ENCODE measurements at regions not wholly inside any gene's neighbourhood (a gene's known extent, or its start where the extent isn't known, plus 50 kb on each side); places are given as distances from the start of the nearest gene placed in this dataset.

DNA sequence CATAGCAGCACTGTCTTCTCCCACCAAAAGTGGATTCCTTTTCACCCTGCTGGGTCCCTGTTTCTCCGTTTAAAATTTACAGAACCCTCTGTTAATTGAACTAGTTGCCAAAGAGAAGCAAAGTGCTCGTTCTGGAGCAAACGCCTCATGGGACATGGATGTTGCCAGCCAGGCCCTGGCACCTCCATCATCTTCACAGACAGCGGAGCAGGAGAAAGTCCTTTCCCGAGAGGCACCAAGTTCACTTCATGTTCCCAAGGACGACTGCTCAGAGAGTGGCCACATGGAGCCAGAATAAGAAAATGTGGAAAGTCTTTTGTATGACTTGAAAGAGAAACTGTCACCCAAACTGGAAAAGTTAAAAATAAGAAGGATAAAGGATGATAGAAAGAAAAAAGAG lies 151.5 kb downstream of the SOX1 start:
- Histone ChIP-seq H2BK5ac (ENCODE audit: low read depth, low read length) (no peak overlapping the region), H3K27ac (ENCODE audit: low read depth, low read length) (no peak overlapping the region), H3K18ac (ENCODE audit: extremely low read depth, low read length) (no peak overlapping the region), H4K20me1 (replicated peaks in 1 of 2; ENCODE audit: control insufficient read depth in 1 of 2, insufficient read depth in 2 of 2, low read length in 2 of 2) (peaks cover 0 to 4% of the 10 kb centered on the region in 2 experiments), H3K56ac (replicated peaks; ENCODE audit: insufficient read length, low read depth, low read length) (no peak overlapping the region), H2AK5ac (ENCODE audit: low read depth, low read length) (no peak overlapping the region), H2BK15ac (ENCODE audit: low read length) (no peak overlapping the region), H2BK12ac (ENCODE audit: low read depth, low read length) (no peak overlapping the region), H3K9me3 (ENCODE audit: insufficient read depth in 2 of 2, low read depth in 1 of 2, low read length in 1 of 2) (no peaks in the 10 kb centered on the region), H3K4ac (replicated peaks; ENCODE audit: insufficient read length, low read depth, low read length) (no peak overlapping the region), H2AFZ (ENCODE audit: low read length) (no peak overlapping the region), H4K5ac (ENCODE audit: insufficient read length, low read depth, low read length) (no peak overlapping the region), H2BK20ac (ENCODE audit: low read length) (no peak overlapping the region), H3K23ac (ENCODE audit: insufficient read length) (no peak overlapping the region), H3K23me2 (ENCODE audit: low read depth, low read length) (peaks cover 2% of the 10 kb centered on the region; the same call in 1 of the 2 replicates), H3K4me3 (ENCODE audit: extremely low read depth in 1 of 4, insufficient read depth in 2 of 4, low read depth in 3 of 4, low read length in 4 of 4) (no peak overlapping the region), H3K4me1 (replicated peaks in 1 of 4; ENCODE audit: control insufficient read depth in 3 of 4, insufficient read depth in 4 of 4, low read length in 3 of 4) (no peaks in the 10 kb centered on the region), H2BK120ac (replicated peaks; ENCODE audit: low read depth, low read length) (no peak overlapping the region), H3K79me1 (ENCODE audit: low read depth, low read length) (no peaks in the 10 kb centered on the region), H3K14ac (ENCODE audit: insufficient read length) (no peak overlapping the region), H3K27me3 (replicated peaks in 1 of 4; ENCODE audit: control insufficient read depth in 3 of 4, extremely low read depth in 1 of 4, insufficient read depth in 3 of 4, low read length in 3 of 4) (peaks cover 0 to 4% (median 0%) of the 10 kb centered on the region in 4 experiments; a peak in 2 of 7 replicates), H3K4me2 (ENCODE audit: insufficient read depth in 1 of 2, low read depth in 2 of 2, low read length in 2 of 2) (no peak overlapping the region), H3K9ac (replicated peaks in 1 of 4; ENCODE audit: extremely low read depth in 1 of 4, low read depth in 3 of 4, low read length in 3 of 4) (no peak overlapping the region), H3K36me3 (ENCODE audit: control insufficient read depth in 2 of 4, insufficient read depth in 4 of 4, low read length in 3 of 4) (no peaks in the 10 kb centered on the region), H3K79me2 (ENCODE audit: control insufficient read depth in 1 of 2, insufficient read depth in 2 of 2, low read length in 2 of 2) (peaks cover 0 to 3% of the 10 kb centered on the region in 2 experiments; a peak in 1 of 4 replicates), H4K91ac (replicated peaks; ENCODE audit: insufficient read length, low read length) (no peak overlapping the region), H4K8ac (ENCODE audit: extremely low read depth, insufficient read depth, low read length) (no peak overlapping the region)
- FAIRE-seq (no peak), DNase-seq (ENCODE audit: low read depth in 1 of 2, low spot score in 2 of 2) (no peak)
- ChIA-PET CTCF (ENCODE audit: partially characterized antibody) (no interaction called here), POLR2A (ENCODE audit: partially characterized antibody) (no interaction called here)
- 83% methylated on average over 6 of the region's 6 CpGs; no CpG with 5 or more reads in 1 of the 2 experiments for WGBS, 2 experiments (ENCODE audit: extremely low coverage in 1 of 2, insufficient coverage in 1 of 2, insufficient read length in 1 of 2, insufficient replicate concordance in 2 of 2, low coverage in 1 of 2, low lambda C conversion rate in 2 of 2, missing lambda C conversion rate in 1 of 2)
- TF ChIP-seq EGR1 (IDR thresholded peaks at IDR 0.05; ENCODE audit: borderline replicate concordance, low read depth, low read length) (no peak), SRF (IDR thresholded peaks at IDR 0.05; ENCODE audit: low read depth, low read length) (no peak), EP300 (IDR thresholded peaks at IDR 0.05; ENCODE audit: borderline replicate concordance in 1 of 2, low read depth in 2 of 2, low read length in 2 of 2) (no peak), PHF8 (conservative IDR thresholded peaks at IDR 0.05; ENCODE audit: low read depth, low read length) (no peak), JUND (IDR thresholded peaks at IDR 0.05; ENCODE audit: low read length) (no peak), CBX8 (IDR thresholded peaks at IDR 0.05; ENCODE audit: borderline replicate concordance, low read depth, low read length) (no peak), EZH2 (IDR thresholded peaks at IDR 0.05; ENCODE audit: low read depth, low read length, severe bottlenecking) (no peak), NANOG (IDR thresholded peaks at IDR 0.05; ENCODE audit: insufficient read depth, low read depth, low read length, poor library complexity, severe bottlenecking) (no peak), SAP30 (IDR thresholded peaks at IDR 0.05; ENCODE audit: insufficient read depth, insufficient replicate concordance, low read length) (no peak), SP1 (IDR thresholded peaks at IDR 0.05; ENCODE audit: low read depth, low read length) (no peak), BACH1 (IDR thresholded peaks at IDR 0.05; ENCODE audit: low read length) (no peak)
- TF ChIP-seq, protein P1, sequence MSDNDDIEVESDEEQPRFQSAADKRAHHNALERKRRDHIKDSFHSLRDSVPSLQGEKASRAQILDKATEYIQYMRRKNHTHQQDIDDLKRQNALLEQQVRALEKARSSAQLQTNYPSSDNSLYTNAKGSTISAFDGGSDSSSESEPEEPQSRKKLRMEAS (IDR thresholded peaks at IDR 0.05) = no peak
- TF ChIP-seq, protein P2, sequence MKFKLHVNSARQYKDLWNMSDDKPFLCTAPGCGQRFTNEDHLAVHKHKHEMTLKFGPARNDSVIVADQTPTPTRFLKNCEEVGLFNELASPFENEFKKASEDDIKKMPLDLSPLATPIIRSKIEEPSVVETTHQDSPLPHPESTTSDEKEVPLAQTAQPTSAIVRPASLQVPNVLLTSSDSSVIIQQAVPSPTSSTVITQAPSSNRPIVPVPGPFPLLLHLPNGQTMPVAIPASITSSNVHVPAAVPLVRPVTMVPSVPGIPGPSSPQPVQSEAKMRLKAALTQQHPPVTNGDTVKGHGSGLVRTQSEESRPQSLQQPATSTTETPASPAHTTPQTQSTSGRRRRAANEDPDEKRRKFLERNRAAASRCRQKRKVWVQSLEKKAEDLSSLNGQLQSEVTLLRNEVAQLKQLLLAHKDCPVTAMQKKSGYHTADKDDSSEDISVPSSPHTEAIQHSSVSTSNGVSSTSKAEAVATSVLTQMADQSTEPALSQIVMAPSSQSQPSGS (IDR thresholded peaks at IDR 0.05; ENCODE audit: low read length) = no peak
